Esophagus muscularis mucosa (tissue), 4 donors: ENCODE measurements at regions not wholly inside any gene's neighbourhood (a gene's known extent, or its start where the extent isn't known, plus 50 kb on each side); places are given as distances from the start of the nearest gene placed in this dataset.

Experiments used
- CTCF ChIP-seq, 3 experiments: fragments of 200-600 bp in 2 of 3; fragments of 450-650 bp in 1 of 3; sonication (generic) in 2 of 3; IDR thresholded peaks; one replicate each; pipeline ENCODE4 v1.5.1; 2017 to 2019; ENCODE audit warnings: antibody characterized with exemption in 3 of 3, mild to moderate bottlenecking in 2 of 3, moderate library complexity in 1 of 3
- EP300 ChIP-seq: sonication (generic); formaldehyde crosslinking; IDR thresholded peaks from one replicate; pipeline ENCODE4 v1.6.1; 2017; ENCODE audit warnings: antibody characterized with exemption
- POLR2A ChIP-seq: fragments of 450-650 bp; IDR thresholded peaks from one replicate; pipeline ENCODE4 v1.6.1; 2017; ENCODE audit warnings: antibody characterized with exemption, moderate library complexity, mild to moderate bottlenecking, low read depth
- POLR2AphosphoS5 ChIP-seq, 2 donors: sonication (generic); formaldehyde crosslinking; IDR thresholded peaks; one replicate each; pipeline ENCODE4 v1.6.1; 2017; ENCODE audit warnings: antibody characterized with exemption in 2 of 2

DNA sequence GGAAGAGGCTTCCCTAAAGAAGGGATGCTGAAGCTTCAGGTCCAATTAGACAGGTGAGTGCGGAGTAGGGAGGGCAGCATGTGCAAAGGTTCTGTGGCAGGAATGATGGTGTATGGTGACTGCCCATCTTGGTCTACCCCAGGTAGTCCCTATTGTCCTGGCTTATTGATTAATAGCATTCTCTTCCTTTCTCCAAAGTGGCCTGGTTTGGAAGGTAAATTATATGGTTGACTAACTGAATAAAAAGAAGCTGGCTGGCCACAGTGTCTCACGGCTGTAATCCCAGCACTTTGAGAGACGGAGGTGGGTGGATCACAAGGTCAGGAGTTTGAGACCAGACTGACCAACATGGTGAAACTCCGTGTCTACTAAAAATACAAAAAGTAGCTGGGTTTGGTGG is 230.5 kb downstream of the MIAT start:
- TF ChIP-seq CTCF (IDR thresholded peaks at IDR 0.05) (no peak), POLR2A (no peak), POLR2AphosphoS5 (IDR thresholded peaks at IDR 0.05) (no peak), EP300 (no peak)
